ENCODE measurements at regions not wholly inside any gene's neighbourhood (a gene's known extent, or its start where the extent isn't known, plus 50 kb on each side); places are given as distances from the start of the nearest gene placed in this dataset.

- TF ChIP-seq CTCF (IDR thresholded peaks at IDR 0.05), result no peak
Observed at GRCh38 chr1:37162059-37162458, 127.7 kb upstream of the GRIK3 start.

GRCh38 chr1:37166005-37166404 is 131.7 kb upstream of the GRIK3 start:
- TF ChIP-seq CTCF (IDR thresholded peaks at IDR 0.05), result no peak

GRCh38 chr1:37167479-37167878 is 133.2 kb upstream of the GRIK3 start:
- TF ChIP-seq CTCF (IDR thresholded peaks at IDR 0.05), result no peak

- TF ChIP-seq CTCF (IDR thresholded peaks at IDR 0.05), result no peak
Observed at GRCh38 chr1:37169241-37169640, 134.9 kb upstream of the GRIK3 start.

GRCh38 chr1:37169743-37170275 is 135.5 kb upstream of the GRIK3 start:
- TF ChIP-seq CTCF (IDR thresholded peaks at IDR 0.05), result no peak

- no peak for TF ChIP-seq CTCF (IDR thresholded peaks at IDR 0.05)
Observed at GRCh38 chr1:37171691-37172090, 137.4 kb upstream of the GRIK3 start.

- TF ChIP-seq CTCF (IDR thresholded peaks at IDR 0.05), result no peak
Observed at GRCh38 chr1:37174341-37174740, 140.0 kb upstream of the GRIK3 start.

GRCh38 chr1:37174876-37175275 is 140.6 kb upstream of the GRIK3 start:
- no peak for TF ChIP-seq CTCF (IDR thresholded peaks at IDR 0.05)

Data from LNCAP (cell line).